ENCODE measurements at regions not wholly inside any gene's neighbourhood (a gene's known extent, or its start where the extent isn't known, plus 50 kb on each side); places are given as distances from the start of the nearest gene placed in this dataset.

DNA sequence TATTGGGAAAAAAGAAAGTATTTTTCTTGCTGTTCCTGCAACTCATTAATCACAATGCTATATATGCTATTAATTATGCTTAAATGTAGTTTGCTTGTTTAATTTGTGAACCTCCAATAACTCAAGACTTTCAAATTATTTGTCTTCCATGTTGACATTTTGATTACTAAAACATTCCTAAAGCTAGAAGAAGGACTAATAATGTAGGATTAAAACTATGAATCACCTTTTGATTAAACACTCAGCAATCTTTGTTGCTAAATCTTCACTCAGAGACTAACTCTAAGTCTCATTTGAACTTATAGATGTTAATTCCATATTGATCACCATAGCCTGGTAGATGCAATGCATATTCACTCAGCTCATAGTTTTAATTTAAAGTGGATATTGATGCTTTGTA is 524.6 kb upstream of the ZEB2 start:
- H3K4me1 ChIP-seq (ENCODE audit: control insufficient read depth, extremely low read depth, insufficient read depth, low read length): no peaks in the 10 kb centered on the region
- no peak overlapping the region for H3K9ac ChIP-seq (ENCODE audit: insufficient read depth, low read length)
- no peak overlapping the region for H2AFZ ChIP-seq (ENCODE audit: low read length)
- no peaks in the 10 kb centered on the region for H3K27me3 ChIP-seq (ENCODE audit: control insufficient read depth, insufficient read depth, low read length)
- no peak for DNase-seq (ENCODE audit: low read depth in 2 of 2)
- no peak overlapping the region for H3K4me2 ChIP-seq (ENCODE audit: extremely low read depth, insufficient read depth, low read length)
- no peaks in the 10 kb centered on the region for H3K9me3 ChIP-seq (ENCODE audit: control insufficient read depth, insufficient read depth, low read depth, low read length)
- H3K27ac ChIP-seq (ENCODE audit: insufficient read depth, low read length): no peak overlapping the region
- H3K4me3 ChIP-seq (replicated peaks in 1 of 4; ENCODE audit: control extremely low read depth in 1 of 4, insufficient read depth in 1 of 4, low read depth in 3 of 4, low read length in 4 of 4): no peak overlapping the region
- H4K20me1 ChIP-seq (ENCODE audit: control insufficient read depth, extremely low read depth, insufficient read depth, low read length): no peaks in the 10 kb centered on the region
- H3K79me2 ChIP-seq (ENCODE audit: control insufficient read depth, insufficient read depth, low read length): no peaks in the 10 kb centered on the region
- H3K36me3 ChIP-seq (ENCODE audit: control insufficient read depth, insufficient read depth, low read length): no peaks in the 10 kb centered on the region
- no peak for TF ChIP-seq EZH2 (IDR thresholded peaks at IDR 0.05; ENCODE audit: low read length, missing control alignments)
- TF ChIP-seq, protein P1, sequence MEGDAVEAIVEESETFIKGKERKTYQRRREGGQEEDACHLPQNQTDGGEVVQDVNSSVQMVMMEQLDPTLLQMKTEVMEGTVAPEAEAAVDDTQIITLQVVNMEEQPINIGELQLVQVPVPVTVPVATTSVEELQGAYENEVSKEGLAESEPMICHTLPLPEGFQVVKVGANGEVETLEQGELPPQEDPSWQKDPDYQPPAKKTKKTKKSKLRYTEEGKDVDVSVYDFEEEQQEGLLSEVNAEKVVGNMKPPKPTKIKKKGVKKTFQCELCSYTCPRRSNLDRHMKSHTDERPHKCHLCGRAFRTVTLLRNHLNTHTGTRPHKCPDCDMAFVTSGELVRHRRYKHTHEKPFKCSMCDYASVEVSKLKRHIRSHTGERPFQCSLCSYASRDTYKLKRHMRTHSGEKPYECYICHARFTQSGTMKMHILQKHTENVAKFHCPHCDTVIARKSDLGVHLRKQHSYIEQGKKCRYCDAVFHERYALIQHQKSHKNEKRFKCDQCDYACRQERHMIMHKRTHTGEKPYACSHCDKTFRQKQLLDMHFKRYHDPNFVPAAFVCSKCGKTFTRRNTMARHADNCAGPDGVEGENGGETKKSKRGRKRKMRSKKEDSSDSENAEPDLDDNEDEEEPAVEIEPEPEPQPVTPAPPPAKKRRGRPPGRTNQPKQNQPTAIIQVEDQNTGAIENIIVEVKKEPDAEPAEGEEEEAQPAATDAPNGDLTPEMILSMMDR (conservative IDR thresholded peaks at IDR 0.05 in 1 of 2, IDR thresholded peaks at IDR 0.05 in 1 of 2; ENCODE audit: low read depth in 1 of 2, low read length in 2 of 2): no peak

DNA sequence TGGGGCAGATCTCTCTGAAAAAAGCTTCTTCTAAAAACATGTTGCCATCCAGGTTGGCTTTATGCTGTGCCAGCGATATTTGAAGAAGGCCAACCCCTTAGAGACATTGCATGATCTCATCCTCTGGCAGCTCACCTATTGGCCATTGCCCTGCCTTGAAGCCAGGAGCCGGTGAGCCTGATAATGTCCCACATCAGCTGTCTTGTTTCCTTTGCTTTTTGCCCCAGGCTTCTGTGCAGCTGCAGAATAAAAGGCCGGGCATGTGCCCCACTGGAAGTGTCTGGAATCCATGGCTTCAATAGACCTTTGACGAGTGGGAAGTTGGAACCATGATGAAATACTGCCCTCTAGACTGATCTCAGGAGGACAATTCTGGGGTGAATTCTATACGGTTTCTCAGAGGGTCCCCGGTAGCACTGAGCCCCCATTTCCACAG is 523.5 kb upstream of the ZEB2 start:
- H3K4me1 ChIP-seq (ENCODE audit: control insufficient read depth, extremely low read depth, insufficient read depth, low read length): no peaks in the 10 kb centered on the region
- no peak overlapping the region for H2AFZ ChIP-seq (ENCODE audit: low read length)
- no peak overlapping the region for H3K9ac ChIP-seq (ENCODE audit: insufficient read depth, low read length)
- H3K9me3 ChIP-seq (ENCODE audit: control insufficient read depth, insufficient read depth, low read depth, low read length): no peaks in the 10 kb centered on the region
- H3K4me3 ChIP-seq (replicated peaks in 1 of 4; ENCODE audit: control extremely low read depth in 1 of 4, insufficient read depth in 1 of 4, low read depth in 3 of 4, low read length in 4 of 4): no peak overlapping the region
- DNase-seq (ENCODE audit: low read depth in 2 of 2): no peak
- H3K27me3 ChIP-seq (ENCODE audit: control insufficient read depth, insufficient read depth, low read length): no peaks in the 10 kb centered on the region
- no peak overlapping the region for H3K27ac ChIP-seq (ENCODE audit: insufficient read depth, low read length)
- H3K36me3 ChIP-seq (ENCODE audit: control insufficient read depth, insufficient read depth, low read length): no peaks in the 10 kb centered on the region
- no peaks in the 10 kb centered on the region for H3K79me2 ChIP-seq (ENCODE audit: control insufficient read depth, insufficient read depth, low read length)
- TF ChIP-seq, protein P1 (conservative IDR thresholded peaks at IDR 0.05 in 1 of 2, IDR thresholded peaks at IDR 0.05 in 1 of 2; ENCODE audit: low read depth in 1 of 2, low read length in 2 of 2): no peak
- TF ChIP-seq EZH2 (IDR thresholded peaks at IDR 0.05; ENCODE audit: low read length, missing control alignments): no peak
- no peaks in the 10 kb centered on the region for H4K20me1 ChIP-seq (ENCODE audit: control insufficient read depth, extremely low read depth, insufficient read depth, low read length)
- H3K4me2 ChIP-seq (ENCODE audit: extremely low read depth, insufficient read depth, low read length): no peak overlapping the region

DNA sequence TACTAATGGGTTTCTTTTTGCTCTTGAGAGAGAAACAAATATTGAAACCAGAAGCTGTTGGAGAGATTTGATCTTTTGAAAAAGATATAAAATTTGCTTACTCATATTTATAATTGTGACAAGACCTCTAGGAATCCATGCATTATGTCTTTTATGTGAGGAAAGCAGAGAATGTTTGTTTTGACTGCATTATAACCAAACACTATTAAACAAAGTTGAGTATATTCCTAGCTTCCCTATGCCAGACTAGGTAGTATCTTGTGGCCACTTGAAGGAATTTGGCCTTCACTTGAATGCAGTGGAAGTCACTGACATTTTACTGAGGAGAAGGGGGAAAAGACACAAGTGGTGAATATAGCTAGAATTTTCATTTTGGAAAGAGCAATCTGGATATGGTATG is 521.8 kb upstream of the ZEB2 start:
- Histone ChIP-seq H3K4me2 (ENCODE audit: extremely low read depth, insufficient read depth, low read length) (no peak overlapping the region), H3K36me3 (ENCODE audit: control insufficient read depth, insufficient read depth, low read length) (no peaks in the 10 kb centered on the region), H3K4me1 (ENCODE audit: control insufficient read depth, extremely low read depth, insufficient read depth, low read length) (peaks cover 6% of the 10 kb centered on the region), H3K27ac (ENCODE audit: insufficient read depth, low read length) (no peak overlapping the region), H3K27me3 (ENCODE audit: control insufficient read depth, insufficient read depth, low read length) (no peaks in the 10 kb centered on the region), H3K4me3 (replicated peaks in 1 of 4; ENCODE audit: control extremely low read depth in 1 of 4, insufficient read depth in 1 of 4, low read depth in 3 of 4, low read length in 4 of 4) (no peak overlapping the region), H2AFZ (ENCODE audit: low read length) (no peak overlapping the region), H3K9me3 (ENCODE audit: control insufficient read depth, insufficient read depth, low read depth, low read length) (no peaks in the 10 kb centered on the region), H4K20me1 (ENCODE audit: control insufficient read depth, extremely low read depth, insufficient read depth, low read length) (no peaks in the 10 kb centered on the region), H3K9ac (ENCODE audit: insufficient read depth, low read length) (no peak overlapping the region), H3K79me2 (ENCODE audit: control insufficient read depth, insufficient read depth, low read length) (no peaks in the 10 kb centered on the region)
- no peak for DNase-seq (ENCODE audit: low read depth in 2 of 2)
- no peak for TF ChIP-seq EZH2 (IDR thresholded peaks at IDR 0.05; ENCODE audit: low read length, missing control alignments)
- TF ChIP-seq, protein P1 (conservative IDR thresholded peaks at IDR 0.05 in 1 of 2, IDR thresholded peaks at IDR 0.05 in 1 of 2; ENCODE audit: low read depth in 1 of 2, low read length in 2 of 2): no peak

All from fibroblast of lung (primary cell).